ENCODE measurements at regions not wholly inside any gene's neighbourhood (a gene's known extent, or its start where the extent isn't known, plus 50 kb on each side); places are given as distances from the start of the nearest gene placed in this dataset.

- no peak for DNase-seq
Observed at GRCh38 chr9:13705918-13706317, 426.4 kb upstream of the MPDZ start.

GRCh38 chr9:13705373-13705772, 425.9 kb upstream of the MPDZ start:
- DNase-seq, result no peak

- no peak for DNase-seq
Observed at GRCh38 chr9:13690595-13690994, 411.1 kb upstream of the MPDZ start.

GRCh38 chr9:13689925-13690324, 410.4 kb upstream of the MPDZ start:
- no peak for DNase-seq

GRCh38 chr9:13688990-13689600, 409.6 kb upstream of the MPDZ start:
- DNase-seq, result no peak

GRCh38 chr9:13688223-13688989, 408.9 kb upstream of the MPDZ start:
- DNase-seq, result no peak

- no peak for DNase-seq
Observed at GRCh38 chr9:13684656-13685055, 405.2 kb upstream of the MPDZ start.

GRCh38 chr9:13677801-13678200, 398.3 kb upstream of the MPDZ start:
- no peak for DNase-seq

- no peak for DNase-seq
Observed at GRCh38 chr9:13675638-13676000, 396.1 kb upstream of the MPDZ start.

GRCh38 chr9:13674926-13675637, 395.6 kb upstream of the MPDZ start:
- no peak for DNase-seq

- DNase-seq, result no peak
Observed at GRCh38 chr9:13673348-13673747, 393.9 kb upstream of the MPDZ start.

- no peak for DNase-seq
Observed at GRCh38 chr9:13665418-13666066, 386.1 kb upstream of the MPDZ start.

GRCh38 chr9:13661014-13661413, 381.5 kb upstream of the MPDZ start:
- DNase-seq, result no peak

GRCh38 chr9:13651969-13652663, 372.6 kb upstream of the MPDZ start:
- no peak for DNase-seq

GRCh38 chr9:13651526-13651925, 372.0 kb upstream of the MPDZ start:
- no peak for DNase-seq

- DNase-seq, result no peak
Observed at GRCh38 chr9:13648676-13649075, 369.2 kb upstream of the MPDZ start.

- no peak for DNase-seq
Observed at GRCh38 chr9:13648068-13648467, 368.6 kb upstream of the MPDZ start.

- DNase-seq, result no peak
Observed at GRCh38 chr9:13646500-13647021, 367.1 kb upstream of the MPDZ start.

- DNase-seq, result no peak
Observed at GRCh38 chr9:13645557-13645956, 366.1 kb upstream of the MPDZ start.

GRCh38 chr9:13644675-13645074, 365.2 kb upstream of the MPDZ start:
- no peak for DNase-seq

GRCh38 chr9:13642646-13643045, 363.2 kb upstream of the MPDZ start:
- no peak for DNase-seq

- DNase-seq, result no peak
Observed at GRCh38 chr9:13629067-13629466, 349.6 kb upstream of the MPDZ start.

- DNase-seq, result no peak
Observed at GRCh38 chr9:13628526-13628925, 349.0 kb upstream of the MPDZ start.
